ENCODE measurements at regions not wholly inside any gene's neighbourhood (a gene's known extent, or its start where the extent isn't known, plus 50 kb on each side); places are given as distances from the start of the nearest gene placed in this dataset.
"Not testable (repeated sequence)": the region's sequence is repeated elsewhere in the genome, so short reads cannot be mapped to it uniquely, and the experiment has no call there.

DNA sequence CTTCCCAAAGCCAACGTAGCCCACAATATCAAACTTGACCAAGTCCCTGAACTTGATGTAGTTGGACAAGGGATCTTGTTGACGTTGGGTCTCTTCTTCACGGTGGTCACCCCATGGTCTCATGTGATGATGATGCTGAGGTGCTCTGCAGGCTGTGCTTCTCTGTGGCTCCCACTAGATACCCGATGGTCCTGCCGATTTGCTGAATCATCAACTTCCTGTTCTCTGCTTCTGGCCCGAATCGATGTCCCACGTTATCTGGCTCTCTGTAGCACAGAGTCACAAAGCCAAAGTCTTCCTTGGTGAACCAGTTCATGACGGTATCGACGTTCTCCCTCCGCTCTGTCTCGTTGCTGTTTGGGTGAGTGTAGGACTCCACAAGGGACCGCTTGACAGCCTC lies 201.0 kb downstream of the ADRA2C start:
- not testable (repeated sequence) for DNase-seq

DNA sequence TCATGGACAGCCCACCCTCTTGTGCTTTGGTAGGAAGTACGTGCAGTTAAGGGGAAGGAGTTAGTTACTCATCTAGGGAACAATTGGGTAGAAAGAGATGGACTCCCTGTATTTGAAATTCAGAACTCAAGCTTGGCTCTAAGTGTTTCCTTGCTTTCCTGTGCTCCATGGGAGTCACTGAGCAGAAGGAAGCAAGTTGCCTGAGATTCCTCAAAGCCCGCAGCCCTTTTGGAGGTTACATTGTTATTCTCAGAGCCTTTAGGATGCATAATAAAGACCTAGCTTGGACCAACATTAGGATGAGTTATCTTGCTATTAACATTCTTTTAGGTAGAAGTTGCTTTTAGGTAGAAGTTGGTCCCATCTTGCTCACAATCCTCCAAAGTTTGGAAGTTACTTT lies 206.4 kb downstream of the ADRA2C start:
- DNase-seq: not testable (repeated sequence)

DNA sequence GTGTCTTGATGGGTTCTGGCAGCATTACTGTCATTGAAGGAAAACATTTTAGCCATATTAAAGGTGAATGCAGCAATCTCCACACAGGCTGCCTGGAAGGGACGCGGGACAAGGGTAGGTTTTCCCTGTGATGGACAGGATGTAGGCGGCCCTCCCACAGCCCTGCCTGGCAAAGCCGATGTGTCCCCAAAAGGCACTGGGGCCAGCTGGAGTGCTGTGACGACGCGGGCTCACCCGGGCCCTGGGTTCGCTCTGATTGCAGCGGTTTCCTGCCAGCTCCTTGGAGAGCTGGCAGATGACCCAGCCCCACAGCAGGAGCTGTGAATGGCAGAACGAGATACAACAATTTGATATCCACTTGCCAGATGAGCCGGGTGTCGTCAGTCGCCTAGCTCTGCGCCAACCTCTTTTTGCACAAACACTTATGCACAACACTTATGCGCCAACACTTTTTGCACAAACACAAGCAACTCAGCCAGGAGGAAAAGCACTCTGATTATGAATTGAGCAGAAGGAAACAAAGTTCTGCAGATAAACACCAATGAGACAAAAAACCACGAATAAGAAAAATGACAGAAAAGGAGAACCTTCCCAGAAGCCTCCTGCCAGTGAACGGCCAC lies 207.5 kb downstream of the ADRA2C start:
- DNase-seq: not testable (repeated sequence)

DNA sequence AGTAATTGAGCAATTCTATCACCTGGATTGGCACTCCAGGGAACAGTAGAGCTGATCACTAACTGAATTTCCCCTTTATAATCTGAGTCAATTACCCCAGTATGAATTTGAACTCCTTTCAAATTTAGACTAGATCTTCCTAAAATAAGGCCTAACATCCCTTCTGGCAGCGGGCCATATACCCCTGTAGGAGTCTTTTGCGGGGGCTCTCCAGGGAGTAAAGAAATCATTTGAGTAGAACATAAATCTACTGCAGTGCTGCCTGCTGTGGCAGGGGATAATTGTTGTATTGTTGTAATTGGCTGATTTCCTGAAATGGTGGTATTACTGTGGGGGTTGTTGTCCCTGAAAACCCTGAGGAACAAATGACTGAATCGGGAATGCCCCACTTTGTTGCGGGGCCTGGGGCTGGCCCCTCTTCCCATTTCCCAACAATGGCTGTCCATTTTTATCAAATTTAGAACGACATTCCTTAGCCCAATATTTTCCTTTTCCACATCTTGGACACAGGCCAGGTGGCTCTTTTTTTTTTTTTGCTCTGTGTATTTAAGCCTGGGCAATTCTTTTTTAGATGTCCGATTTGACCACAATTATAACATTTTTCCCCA lies 217.4 kb downstream of the ADRA2C start:
- not testable (repeated sequence) for DNase-seq

DNA sequence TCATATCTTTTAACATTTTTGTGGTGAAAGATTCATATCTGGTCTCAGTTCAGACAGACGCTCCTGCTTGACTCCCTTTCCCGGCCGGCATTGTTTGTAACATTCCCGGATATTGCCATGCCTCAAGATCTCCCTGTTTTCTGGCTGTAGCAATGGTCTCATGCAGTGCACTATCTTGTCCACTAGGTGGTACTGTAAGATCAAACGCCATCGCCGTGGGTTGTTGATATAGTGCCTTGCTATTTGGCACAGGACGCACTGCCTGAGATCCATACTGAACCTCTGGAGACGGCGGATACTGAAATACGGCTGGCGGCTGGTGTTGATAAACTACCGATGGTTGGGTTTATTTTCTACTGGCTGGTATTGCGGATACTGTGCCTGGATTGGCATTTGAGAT lies 218.6 kb downstream of the ADRA2C start:
- not testable (repeated sequence) for DNase-seq

DNA sequence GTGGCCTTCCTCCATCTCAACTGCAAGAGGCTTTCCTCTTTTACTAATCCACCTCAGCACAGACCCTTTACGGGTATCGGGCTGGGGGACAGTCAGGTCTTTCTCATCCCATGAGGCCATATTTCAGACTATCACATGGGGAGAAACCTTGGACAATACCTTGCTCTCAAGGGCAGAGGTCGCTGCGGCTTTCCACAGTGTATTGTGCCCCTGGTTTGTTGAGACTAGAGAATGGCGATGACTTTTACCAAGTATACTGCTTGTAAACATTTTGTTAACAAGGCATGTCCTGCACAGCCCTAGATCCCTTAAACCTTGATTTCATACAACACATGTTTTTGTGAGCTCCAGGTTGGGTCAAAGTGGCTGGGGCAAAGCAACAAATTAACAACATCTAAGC lies 220.2 kb downstream of the ADRA2C start:
- DNase-seq: not testable (repeated sequence)

DNA sequence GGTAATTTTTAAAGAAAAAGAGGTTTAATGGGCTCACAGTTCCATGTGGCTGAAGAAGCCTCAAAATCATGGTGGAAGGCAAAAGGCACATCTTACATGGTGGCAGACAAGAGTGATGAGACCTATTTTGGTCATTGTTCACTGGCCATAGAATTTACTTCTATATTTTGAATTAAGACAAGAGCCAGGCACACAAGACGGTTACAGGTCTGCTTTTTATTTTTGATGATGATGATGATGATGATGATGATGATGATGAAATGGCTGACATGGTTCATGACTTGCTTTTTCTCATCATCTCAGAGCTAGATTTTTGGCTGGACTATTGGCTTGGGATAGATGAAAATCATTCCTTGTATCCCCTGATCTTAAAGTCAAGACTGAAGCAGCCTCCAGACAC lies 229.3 kb downstream of the OTOP1 start:
- DNase-seq: not testable (repeated sequence)

- not testable (repeated sequence) for DNase-seq
These were observed 222.7 kb downstream of the OTOP1 start for GRCh38 chr4:4004036-4004435.

GRCh38 chr4:4004702-4005101 lies 222.0 kb downstream of the OTOP1 start:
- not testable (repeated sequence) for DNase-seq

DNA sequence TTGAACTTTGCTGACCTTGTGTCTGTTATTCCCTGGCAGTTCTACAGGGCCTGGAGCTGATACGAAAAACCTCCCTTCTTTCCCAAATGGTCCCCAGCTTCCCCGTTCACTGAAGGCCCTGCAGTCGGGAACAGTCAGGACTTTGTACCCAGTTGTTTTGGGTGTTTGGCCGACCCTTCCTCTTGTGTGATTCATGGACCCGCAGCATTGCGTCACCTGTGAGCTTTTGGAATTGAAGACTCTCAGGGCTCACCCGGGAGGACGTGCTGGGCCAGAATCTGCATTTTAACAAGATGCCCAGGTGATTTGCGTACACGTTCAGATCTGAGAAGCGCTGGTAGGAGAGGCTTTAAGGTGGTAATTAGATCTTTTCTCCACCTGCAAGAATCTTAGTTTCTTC lies 220.4 kb downstream of the OTOP1 start:
- not testable (repeated sequence) for DNase-seq

GRCh38 chr4:4019071-4019470 lies 207.7 kb downstream of the OTOP1 start:
- DNase-seq: not testable (repeated sequence)

DNA sequence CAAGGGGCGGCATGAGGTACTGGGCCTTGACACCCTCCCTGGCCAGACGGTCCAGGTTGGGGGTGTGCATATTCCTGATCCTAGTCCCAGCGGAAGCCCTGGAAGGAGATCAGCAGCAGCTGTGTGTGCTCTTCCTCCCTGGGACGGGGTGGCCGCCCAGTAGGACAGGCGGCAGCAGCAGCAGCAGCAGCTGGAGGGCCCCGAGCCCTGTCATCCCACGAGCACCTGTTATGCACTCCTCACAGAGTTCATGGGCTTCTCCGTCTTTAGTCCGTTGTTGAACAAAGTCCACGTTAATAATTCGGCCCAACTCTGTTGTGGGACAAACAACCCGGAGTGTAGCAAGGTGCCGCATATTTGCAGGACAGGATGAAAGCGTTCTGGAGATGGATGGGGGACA lies 205.6 kb downstream of the OTOP1 start:
- DNase-seq: not testable (repeated sequence)

GRCh38 chr4:4026708-4027107 lies 200.0 kb downstream of the OTOP1 start:
- not testable (repeated sequence) for DNase-seq

- DNase-seq: not testable (repeated sequence)
These were observed 198.0 kb downstream of the OTOP1 start for GRCh38 chr4:4028752-4029151.

GRCh38 chr4:4030509-4030908 lies 196.2 kb downstream of the OTOP1 start:
- DNase-seq: not testable (repeated sequence)

DNA sequence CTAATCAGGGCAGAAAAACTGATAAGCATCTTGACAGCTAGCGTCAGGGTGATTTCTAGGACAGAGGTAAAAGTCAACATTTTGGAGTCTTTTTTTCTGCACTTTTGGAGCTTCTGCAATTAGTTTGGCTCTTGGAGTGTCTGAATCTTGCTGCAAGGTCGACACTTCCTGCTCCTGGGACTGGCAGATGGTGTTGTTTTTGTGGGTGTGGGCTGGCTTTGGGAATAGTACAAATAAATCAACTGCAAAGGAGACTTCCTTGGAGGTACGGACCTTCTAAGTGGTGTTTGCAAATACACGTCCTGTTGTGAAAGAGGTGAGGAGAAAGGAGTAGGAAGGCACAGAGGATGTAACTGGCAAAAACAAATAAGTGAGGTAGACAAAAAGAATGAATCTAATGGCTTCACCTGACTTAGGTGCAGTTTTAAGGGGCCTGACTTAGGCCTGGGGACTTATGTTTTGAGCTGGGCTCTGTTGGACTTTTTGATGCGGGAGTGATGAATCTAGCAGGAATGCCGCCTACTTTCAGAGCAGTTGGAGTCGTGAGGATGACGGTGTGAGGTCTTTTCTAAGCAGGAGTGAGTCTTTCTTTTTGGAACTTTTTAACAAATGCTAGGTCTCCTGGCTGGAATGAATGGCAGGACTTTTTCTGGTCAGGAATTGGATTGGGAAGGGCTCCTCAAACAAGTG lies 195.1 kb downstream of the OTOP1 start:
- DNase-seq: not testable (repeated sequence)

- not testable (repeated sequence) for DNase-seq
These were observed 194.4 kb downstream of the OTOP1 start for GRCh38 chr4:4032364-4032763.

DNA sequence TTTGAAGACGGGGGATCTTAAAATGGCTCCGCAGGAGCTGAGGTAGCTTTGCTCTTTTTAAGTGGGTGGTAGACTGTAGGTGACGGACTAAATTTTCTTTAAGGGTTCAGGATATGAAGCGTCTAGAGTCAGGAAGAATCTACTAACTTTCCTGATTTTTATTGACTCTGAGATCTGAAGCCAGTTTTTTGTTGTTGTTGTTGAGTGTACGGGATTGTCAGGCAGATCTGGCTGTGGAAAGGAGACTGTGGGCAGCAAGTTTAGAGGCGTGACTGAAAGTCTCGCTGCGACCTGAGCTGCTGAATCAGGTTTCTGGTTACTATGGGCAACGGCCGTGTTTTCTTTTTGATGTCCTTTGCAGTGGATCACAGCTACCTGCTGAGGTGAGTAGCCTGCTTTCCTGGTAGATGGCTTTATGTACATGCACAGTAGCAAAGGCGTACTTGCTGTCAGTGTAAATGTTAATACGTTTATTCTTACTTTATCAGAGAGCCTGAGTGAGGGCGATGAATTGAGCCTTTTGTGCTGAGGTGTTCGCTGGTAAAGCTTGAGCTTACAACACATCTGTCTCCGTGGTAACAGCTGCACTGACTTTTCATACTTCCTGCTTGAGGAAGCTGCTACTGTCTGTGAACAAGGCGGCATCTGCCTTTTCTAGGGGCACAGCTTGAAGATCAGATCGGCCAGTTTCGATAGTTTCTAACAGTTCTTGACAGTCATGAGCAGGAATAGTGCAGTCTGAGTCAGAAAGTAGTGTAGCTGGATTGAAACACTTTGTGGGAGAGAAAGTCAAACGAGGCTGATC lies 193.7 kb downstream of the OTOP1 start:
- DNase-seq: not testable (repeated sequence)

DNA sequence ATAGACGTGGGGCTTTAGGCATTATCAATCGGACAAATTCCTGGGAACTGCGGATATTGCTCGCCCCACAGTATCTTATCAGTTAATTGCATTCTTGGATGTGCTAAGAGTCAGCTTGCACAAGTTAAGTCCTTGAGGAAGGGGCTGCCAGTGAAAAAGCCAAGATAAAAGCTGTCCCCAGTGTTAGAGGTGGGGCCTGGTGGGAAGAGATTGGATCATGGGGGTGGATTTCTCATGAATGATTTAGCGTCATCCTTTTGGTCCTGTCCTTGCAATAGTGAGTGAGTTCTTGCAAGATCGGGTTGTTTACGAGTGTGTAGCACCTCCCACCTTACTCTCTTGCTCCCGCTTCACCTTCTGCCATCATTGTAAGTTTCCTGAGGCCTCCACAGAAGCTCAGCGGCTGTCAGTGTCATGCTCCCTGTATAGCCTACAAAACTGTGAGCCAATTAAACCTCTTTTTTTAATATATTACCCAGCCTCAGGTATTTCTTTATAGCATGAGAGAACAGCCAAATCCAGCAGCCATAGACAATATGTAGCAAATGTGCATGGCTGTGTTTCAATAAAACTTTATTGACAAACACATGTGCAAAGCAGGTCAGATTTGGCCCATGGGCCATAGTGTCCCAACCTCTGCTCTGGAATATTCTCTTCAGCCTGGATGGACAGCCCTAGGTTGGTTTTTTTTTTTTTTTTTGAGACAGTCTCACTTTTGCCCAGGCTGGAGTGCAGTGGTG lies 189.2 kb downstream of the OTOP1 start:
- DNase-seq: not testable (repeated sequence)

DNA sequence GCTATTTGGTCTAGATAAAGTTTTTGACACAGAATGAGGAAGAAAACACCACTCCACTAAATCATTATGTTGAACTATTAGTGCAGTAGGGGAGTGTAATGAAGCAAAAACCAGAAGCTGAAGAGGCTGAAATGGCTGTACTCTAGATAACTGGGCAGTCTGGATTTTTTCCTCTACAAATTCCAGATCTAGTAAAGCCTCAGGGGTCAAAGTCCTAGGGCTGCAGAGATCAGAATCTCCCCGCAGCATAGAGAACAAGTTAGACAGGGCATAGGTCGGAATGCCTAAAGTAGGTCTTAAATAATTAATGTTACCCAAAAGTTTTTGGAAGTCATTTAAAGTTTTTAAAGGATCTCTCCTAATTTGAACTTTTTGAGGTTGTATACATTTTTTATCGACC lies 180.9 kb downstream of the OTOP1 start:
- DNase-seq: not testable (repeated sequence)

- DNase-seq: not testable (repeated sequence)
These were observed 180.0 kb downstream of the OTOP1 start for GRCh38 chr4:4046686-4047085.

GRCh38 chr4:4047202-4047601 lies 179.5 kb downstream of the OTOP1 start:
- not testable (repeated sequence) for DNase-seq

Measured in GDM1 (cell line).